ENCODE measurements at regions not wholly inside any gene's neighbourhood (a gene's known extent, or its start where the extent isn't known, plus 50 kb on each side); places are given as distances from the start of the nearest gene placed in this dataset.

DNA sequence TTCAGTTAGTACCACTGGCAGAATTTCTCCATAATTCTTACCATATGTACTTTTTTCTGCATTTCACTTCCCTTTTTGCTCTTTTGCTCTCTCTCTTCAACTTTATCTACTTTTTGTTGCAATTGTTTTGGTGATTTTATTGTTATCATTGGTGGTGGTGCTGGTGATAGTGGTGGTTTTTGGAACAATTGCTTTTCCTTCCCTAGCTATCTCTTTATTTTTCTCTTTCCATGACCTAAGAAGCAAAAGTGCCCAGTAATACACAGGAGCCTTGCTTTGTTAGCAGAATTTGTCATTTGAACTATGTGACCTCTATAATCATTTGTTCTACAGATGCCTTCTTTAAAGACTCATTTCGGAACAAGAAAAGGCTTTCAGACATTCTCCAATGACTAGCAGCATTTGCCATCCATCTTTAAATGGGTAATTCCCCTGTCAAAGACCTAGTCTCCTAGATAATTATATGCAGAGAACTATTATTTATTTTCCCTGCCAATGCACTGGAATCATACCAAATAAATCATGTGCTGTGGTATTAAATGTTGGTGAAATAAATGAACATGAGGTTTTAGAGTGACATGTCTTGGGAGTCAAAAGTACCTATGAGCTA, 154.5 kb downstream of the GASK1B start:
- TF ChIP-seq TAF1 (IDR thresholded peaks at IDR 0.05; ENCODE audit: low read depth, low read length) (no peak), POLR2AphosphoS5 (IDR thresholded peaks at IDR 0.05; ENCODE audit: low read depth, low read length) (no peak), POLR2A (IDR thresholded peaks at IDR 0.05; ENCODE audit: low read depth, low read length) (no peak), PAX5 (IDR thresholded peaks at IDR 0.05; ENCODE audit: insufficient read depth, low read length, severe bottlenecking) (no peak)
